ENCODE measurements at regions not wholly inside any gene's neighbourhood (a gene's known extent, or its start where the extent isn't known, plus 50 kb on each side); places are given as distances from the start of the nearest gene placed in this dataset.

- Histone ChIP-seq H3K36me3 (no peaks in the 10 kb centered on the region), H3K4me3 (no peak overlapping the region), H3K27me3 (no peaks in the 10 kb centered on the region), H3K27ac (no peak overlapping the region), H3K4me1 (no peaks in the 10 kb centered on the region), H3K9me3 (peaks cover 0 to 2% of the 10 kb centered on the region in 2 donors)
- TF ChIP-seq CTCF (IDR thresholded peaks at IDR 0.05), result no peak
- ATAC-seq (no peak), DNase-seq (no peak)
- intact Hi-C loops (cut with DNase I), result no loop called here
Observed at GRCh38 chr18:52054324-52054723, 285.7 kb upstream of the DCC start.

- peak in 1 of 4 donors; percentile 11 for DNase-seq
- Histone ChIP-seq H3K27ac (no peak overlapping the region), H3K4me3 (no peak overlapping the region), H3K9me3 (peaks cover 0 to 6% of the 10 kb centered on the region in 2 donors), H3K36me3 (no peaks in the 10 kb centered on the region), H3K27me3 (no peaks in the 10 kb centered on the region), H3K4me1 (no peaks in the 10 kb centered on the region)
- intact Hi-C loops (cut with DNase I), result loop anchor here in 1 of 2 donors (1.0 kb wide), 1 partner anchor 40 kb away; no protein-coding TSS in a partner anchor
- no peak for ATAC-seq
- no peak for TF ChIP-seq CTCF (IDR thresholded peaks at IDR 0.05)
Observed at GRCh38 chr18:52060607-52061304, 279.2 kb upstream of the DCC start.

- no peak for ATAC-seq
- Histone ChIP-seq H3K4me3 (no peak overlapping the region), H3K27me3 (no peaks in the 10 kb centered on the region)
Observed at GRCh38 chr18:52063923-52064322, 276.1 kb upstream of the DCC start.

GRCh38 chr18:52069201-52069600 lies 270.8 kb upstream of the DCC start:
- peaks cover 0 to 17% of the 10 kb centered on the region in 2 donors for H3K9me3 ChIP-seq
- H3K36me3 ChIP-seq, result no peaks in the 10 kb centered on the region
- no peak overlapping the region for H3K27ac ChIP-seq
- no peak overlapping the region for H3K4me3 ChIP-seq
- no peaks in the 10 kb centered on the region for H3K27me3 ChIP-seq
- intact Hi-C loops (cut with DNase I), result no loop called here
- no peaks in the 10 kb centered on the region for H3K4me1 ChIP-seq
- no peak for TF ChIP-seq CTCF (IDR thresholded peaks at IDR 0.05)
- DNase-seq (no peak), ATAC-seq (no peak)

More at GRCh38 chr18:52063923-52064322, 276.1 kb upstream of the DCC start:
- TF ChIP-seq CTCF (IDR thresholded peaks at IDR 0.05), result no peak
- intact Hi-C loops (cut with DNase I), result no loop called here
- Histone ChIP-seq H3K36me3 (no peaks in the 10 kb centered on the region), H3K9me3 (peaks cover 0 to 17% of the 10 kb centered on the region in 2 donors), H3K27ac (no peak overlapping the region), H3K4me1 (no peaks in the 10 kb centered on the region)
- DNase-seq, result no peak

- Histone ChIP-seq H3K27ac (no peak overlapping the region), H3K4me1 (no peaks in the 10 kb centered on the region), H3K4me3 (no peak overlapping the region), H3K36me3 (no peaks in the 10 kb centered on the region), H3K9me3 (peaks cover 0 to 15% of the 10 kb centered on the region in 2 donors), H3K27me3 (no peaks in the 10 kb centered on the region)
- DNase-seq (no peak), ATAC-seq (no peak)
- intact Hi-C loops (cut with DNase I), result no loop called here
- no peak for TF ChIP-seq CTCF (IDR thresholded peaks at IDR 0.05)
Observed at GRCh38 chr18:52070291-52070756, 269.7 kb upstream of the DCC start.
